Astrocyte of the hippocampus (primary cell): ENCODE measurements at regions not wholly inside any gene's neighbourhood (a gene's known extent, or its start where the extent isn't known, plus 50 kb on each side); places are given as distances from the start of the nearest gene placed in this dataset.
"Not testable (repeated sequence)": the region's sequence is repeated elsewhere in the genome, so short reads cannot be mapped to it uniquely, and the experiment has no call there.

ENCODE experiments used
- DNase-seq: peaks from one replicate; pipeline ENCODE4 v3.0.0; 2011; ENCODE audit warnings: low read depth, low spot score

GRCh38 chr12:27133022-27133590 lies 50.7 kb upstream of the C12orf71 start:
- DNase-seq, result no peak

DNA sequence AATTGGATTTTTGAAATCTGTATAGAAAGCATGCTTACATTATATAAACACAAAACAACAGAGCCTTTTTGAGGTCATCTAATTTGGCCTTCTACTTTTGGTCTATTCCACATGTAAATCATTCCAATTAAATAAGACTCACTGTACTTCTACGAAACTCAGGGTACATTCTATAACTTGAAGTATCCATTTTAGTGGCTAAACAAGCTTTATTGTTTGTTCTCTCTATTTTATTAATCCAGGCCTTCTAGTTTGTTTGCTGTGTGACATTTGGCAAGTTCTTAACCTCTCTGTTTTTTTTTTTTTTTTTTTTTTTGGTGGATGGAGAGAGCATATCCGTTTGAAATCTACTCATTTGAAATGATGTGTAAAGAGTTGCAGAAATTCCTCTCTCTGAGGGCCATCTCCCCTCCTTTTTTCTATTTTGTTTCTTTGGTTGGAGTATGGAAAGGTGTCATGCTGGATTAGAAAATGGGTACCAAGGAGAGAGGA lies 58.1 kb upstream of the C12orf71 start:
- DNase-seq, result no peak

- DNase-seq, result peak; percentile 90
Measured at GRCh38 chr12:27142101-27142721, 59.8 kb upstream of the C12orf71 start.

DNA sequence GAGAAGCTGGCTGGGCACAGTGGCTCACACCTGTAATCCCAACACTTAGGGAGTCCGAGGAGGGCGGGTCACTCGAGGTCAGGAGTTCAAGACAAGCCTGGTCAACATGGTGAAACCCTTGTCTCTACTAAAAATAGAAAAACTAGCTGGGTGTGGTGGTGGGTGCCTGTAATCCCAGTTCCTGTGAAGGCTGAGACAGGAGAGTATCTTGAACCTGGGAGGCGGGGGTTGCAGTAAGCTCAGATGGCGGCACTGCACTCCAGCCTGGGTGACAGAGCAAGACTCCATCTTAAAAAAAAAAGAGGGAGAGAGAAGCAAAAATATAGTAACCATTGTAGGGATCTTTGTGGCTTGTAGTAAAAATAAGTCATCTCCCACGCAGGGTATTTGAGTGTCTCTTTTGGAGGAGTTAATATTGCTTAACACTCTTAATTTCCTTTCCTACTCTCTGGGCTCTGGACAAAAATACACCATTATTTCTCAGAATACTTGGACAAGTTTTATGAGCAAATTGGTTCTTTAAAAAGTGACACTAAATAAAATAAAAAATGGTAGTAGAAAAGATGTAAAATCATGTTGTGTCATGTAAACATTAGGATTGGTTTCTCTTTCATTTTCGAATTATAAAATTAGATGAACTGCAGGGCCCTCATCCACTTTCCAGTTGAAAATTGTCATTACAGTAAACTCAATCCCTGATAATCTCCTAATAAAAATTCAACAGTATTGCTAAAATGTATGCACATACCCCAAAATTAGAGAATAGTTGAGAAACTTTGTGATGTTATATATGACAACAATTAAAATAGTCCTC lies 61.1 kb upstream of the C12orf71 start:
- no peak for DNase-seq

- DNase-seq, result not testable (repeated sequence)
Measured at GRCh38 chr12:27145725-27146124, 63.3 kb upstream of the C12orf71 start.

DNA sequence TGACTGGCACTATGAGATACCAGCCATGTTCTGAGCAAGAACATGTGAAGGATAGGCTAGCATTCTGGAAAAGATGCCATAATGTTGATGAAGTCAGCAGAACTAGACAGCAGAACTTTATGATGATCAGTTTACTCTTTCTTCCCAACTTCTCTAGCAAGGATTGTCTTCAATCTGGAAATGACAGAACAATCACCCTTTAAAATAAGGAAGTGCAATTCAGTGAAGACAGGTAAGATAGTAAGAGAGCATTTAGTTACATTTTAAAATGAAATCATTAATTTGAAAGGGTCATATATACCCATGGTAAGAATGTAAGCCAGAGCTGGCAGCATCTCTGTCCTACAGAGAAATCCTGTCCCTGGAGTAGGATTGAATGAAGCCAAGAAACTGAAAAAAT lies 66.0 kb upstream of the C12orf71 start:
- no peak for DNase-seq

DNA sequence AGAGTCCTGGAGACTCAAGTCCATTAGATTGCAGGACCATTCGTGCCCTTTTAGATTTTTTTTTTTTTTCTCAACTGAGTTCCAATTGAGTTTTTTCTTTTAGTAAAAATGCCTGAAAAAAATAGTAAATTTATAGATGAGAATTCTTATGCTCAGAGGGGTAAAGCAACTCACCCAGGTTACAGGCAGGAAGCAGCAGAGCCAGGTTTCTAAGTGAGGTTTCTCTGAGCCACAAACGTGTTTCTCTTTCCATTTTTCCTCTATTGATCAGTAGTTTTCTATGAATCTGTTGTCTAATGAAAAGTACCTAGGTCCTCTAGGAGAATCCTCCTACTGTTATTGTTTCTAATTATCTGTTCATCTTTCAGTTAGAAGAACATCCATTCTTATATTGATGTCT lies 66.4 kb upstream of the C12orf71 start:
- DNase-seq, result no peak

DNA sequence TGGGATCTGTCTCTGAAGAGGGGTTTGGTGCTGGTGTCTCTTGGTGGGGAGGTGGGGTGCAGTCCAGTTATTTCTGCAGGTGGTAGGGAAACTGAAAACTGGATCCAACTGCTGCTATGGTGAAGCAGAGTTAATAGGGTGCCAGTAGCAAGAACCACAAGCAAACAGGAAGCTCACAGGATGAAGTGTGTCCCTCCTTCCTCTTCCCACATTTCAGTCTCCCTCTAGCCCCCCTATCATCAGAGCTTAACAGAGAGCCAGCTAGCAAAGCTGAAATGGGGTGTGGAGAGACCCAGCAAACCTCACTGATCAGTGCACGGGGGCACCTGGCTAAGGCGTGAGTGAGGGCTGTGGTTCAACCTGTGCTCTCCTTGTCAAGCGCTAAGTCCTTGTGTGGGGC lies 69.1 kb upstream of the C12orf71 start:
- DNase-seq, result no peak

DNA sequence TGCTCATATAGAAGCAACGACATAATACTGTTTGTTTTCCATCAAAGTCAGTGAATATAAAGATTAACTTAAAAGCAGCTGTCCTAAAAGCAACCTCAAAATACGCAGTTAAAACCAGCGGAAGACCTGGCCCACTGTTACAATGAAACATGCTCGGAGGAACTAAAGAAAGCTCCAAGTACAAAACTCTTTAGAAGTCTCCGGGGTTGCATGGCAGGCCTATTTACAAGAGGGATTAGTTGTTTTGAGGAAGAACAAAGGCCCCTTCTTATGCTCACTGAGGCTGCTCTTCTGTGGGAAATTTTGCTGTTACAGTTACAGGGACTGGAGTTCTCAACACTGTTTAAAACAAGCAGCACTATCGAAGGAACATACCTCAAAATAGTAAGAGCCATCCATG lies 75.9 kb upstream of the C12orf71 start:
- peak; percentile 41 for DNase-seq

- no peak for DNase-seq
Measured at GRCh38 chr12:27161458-27162228, 79.3 kb upstream of the C12orf71 start.

GRCh38 chr12:27162229-27162537 lies 79.8 kb upstream of the C12orf71 start:
- no peak for DNase-seq

- DNase-seq, result peak; percentile 66
Measured at GRCh38 chr12:27163048-27163715, 80.8 kb upstream of the C12orf71 start.

- DNase-seq, result no peak
Measured at GRCh38 chr12:27163894-27164293, 80.2 kb upstream of the STK38L start.

GRCh38 chr12:27164330-27165040 lies 79.6 kb upstream of the STK38L start:
- DNase-seq, result no peak

GRCh38 chr12:27165958-27166357 lies 78.1 kb upstream of the STK38L start:
- DNase-seq, result not testable (repeated sequence)

GRCh38 chr12:27171494-27171893 lies 72.6 kb upstream of the STK38L start:
- peak; percentile 31 for DNase-seq

DNA sequence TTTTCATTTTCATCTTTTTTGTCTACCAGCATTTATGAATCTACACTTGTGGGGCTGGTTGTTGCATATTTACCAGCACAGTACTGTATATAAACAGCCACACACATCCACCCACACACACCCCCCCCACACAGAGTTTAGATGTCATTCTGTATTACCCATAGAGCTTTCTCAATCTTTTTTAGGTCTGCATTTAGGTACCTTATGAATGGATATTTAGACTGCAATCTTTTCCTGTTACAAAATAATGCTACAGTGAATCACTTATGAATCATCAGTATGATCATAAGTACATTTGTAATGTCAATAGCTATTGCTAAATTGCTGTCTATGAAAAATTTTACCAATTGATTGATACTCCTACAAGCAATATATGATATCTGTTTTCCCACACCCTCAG lies 67.3 kb upstream of the STK38L start:
- DNase-seq, result peak; percentile 17

DNA sequence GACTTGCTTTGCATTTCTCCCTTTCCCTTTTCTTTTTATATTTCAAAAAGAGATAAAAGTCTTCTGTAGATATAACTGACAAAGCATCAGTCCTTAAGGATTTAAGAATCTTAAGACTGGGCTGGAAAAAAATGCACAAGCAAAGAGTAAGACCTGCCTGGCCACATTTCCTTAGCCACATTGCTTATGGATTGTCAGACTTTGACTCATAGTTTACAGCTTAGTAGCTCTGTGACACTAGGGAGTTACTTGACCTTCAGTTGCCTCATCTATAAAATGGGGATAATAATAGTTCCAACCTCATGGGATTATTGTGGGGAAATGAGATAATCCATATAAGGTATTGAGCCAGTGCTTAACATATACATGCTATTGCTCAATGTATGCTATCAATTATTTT lies 66.4 kb upstream of the STK38L start:
- DNase-seq, result peak; percentile 72

GRCh38 chr12:27178255-27178654 lies 65.8 kb upstream of the STK38L start:
- DNase-seq, result peak; percentile 26

DNA sequence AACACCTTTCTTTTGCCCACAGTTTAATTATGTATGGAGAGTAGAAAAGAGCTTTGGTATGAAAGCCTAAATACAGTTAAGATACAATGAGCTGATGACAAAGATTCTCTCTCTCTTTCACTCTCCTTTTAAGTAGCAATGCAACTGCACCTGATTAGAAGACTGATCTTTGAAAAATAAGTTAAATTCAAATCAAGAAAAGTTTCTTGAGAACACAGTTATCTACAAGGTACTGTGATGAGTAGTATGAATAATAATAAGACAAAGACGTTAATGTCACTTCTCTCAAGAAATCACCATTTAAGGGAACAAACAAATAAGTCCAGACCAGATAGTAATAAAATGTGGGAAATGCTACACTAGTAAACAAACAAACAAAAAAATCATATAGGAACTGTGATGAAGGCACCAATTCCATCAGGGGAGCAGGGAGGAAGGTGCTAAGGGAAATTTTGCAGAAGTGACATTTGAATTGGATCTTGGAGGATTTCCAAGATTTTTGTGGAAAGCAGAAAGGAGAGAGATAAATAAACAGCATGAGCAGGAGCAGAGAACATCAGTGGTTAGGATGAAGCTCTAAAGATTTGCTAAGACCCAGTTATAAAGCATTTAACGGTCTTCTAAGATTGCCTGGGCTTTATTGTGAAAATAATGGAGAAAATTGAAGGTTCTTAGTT lies 65.2 kb upstream of the STK38L start:
- peak; percentile 70 for DNase-seq
